Medulla oblongata (tissue), 1 donor: ENCODE measurements at regions not wholly inside any gene's neighbourhood (a gene's known extent, or its start where the extent isn't known, plus 50 kb on each side); places are given as distances from the start of the nearest gene placed in this dataset.
"Not testable (repeated sequence)": the region's sequence is repeated elsewhere in the genome, so short reads cannot be mapped to it uniquely, and the experiment has no call there.

Experiments used
- DNase-seq: peaks from one replicate; pipeline ENCODE4 v3.0.0-alpha.2; 2015; ENCODE audit errors: extremely low spot score

- not testable (repeated sequence) for DNase-seq
These were observed 94.0 kb downstream of the QRSL1 start for GRCh38 chr6:106723419-106723818.

- not testable (repeated sequence) for DNase-seq
These were observed 91.8 kb downstream of the QRSL1 start for GRCh38 chr6:106721189-106721588.
